ENCODE measurements at regions not wholly inside any gene's neighbourhood (a gene's known extent, or its start where the extent isn't known, plus 50 kb on each side); places are given as distances from the start of the nearest gene placed in this dataset.

DNA sequence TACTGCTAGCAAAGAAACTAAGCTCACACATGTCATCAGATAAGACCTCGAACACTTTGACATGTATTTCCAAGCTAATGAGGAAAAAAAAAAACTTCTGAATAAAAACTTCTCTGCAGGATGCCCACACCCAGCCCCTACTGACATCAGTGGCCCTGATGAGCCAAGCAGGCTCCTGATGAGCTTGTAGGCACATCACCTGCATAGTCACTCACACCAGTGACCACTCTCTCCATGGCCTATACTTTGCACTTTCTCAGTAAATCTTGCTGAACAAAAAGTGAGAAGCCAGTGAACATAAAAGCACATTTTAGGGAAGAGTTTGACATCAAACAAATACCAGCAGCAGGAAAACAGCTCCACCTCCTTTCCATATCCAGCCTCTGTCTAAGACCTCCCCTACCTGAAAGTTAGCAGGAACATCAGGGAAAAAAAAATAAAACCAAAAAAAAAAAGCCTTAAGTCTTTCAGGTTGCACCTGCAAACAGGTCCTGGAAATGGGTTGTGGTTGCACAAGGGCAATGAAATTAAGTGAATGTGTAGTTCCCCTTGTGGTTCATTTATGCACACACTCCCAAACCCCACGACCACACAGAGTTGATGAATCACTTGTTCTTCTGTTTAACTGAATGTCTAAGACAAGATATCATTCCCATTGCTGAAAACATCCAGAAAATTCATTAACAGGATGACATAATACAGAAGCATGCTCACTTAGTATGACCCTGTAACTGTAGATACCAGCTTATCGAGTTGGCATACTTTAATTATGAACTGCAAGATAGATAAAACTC lies 205.2 kb upstream of the PDE1C start:
- DNase-seq (ENCODE audit: insufficient read length, low spot score) (no peak), FAIRE-seq (no peak)

DNA sequence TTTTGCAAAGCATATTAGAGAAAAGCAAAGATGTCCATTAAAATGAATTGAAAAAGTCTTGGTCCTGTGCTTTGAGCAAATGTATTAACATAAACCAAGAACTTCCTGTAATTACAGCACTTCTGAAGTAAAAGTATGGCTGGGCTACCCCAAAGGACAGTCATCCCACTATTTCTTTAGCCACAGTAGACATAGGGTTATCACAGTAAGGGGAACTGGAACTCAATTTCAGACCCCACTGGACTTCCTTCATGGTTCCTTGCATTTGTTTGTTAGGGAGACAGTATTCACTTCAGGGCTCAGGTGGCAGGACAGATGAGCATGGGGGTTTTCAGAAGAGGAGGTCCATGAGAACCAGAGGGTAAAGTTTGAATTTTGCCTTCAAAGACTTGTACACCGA lies 203.1 kb upstream of the PDE1C start:
- no peak for FAIRE-seq

DNA sequence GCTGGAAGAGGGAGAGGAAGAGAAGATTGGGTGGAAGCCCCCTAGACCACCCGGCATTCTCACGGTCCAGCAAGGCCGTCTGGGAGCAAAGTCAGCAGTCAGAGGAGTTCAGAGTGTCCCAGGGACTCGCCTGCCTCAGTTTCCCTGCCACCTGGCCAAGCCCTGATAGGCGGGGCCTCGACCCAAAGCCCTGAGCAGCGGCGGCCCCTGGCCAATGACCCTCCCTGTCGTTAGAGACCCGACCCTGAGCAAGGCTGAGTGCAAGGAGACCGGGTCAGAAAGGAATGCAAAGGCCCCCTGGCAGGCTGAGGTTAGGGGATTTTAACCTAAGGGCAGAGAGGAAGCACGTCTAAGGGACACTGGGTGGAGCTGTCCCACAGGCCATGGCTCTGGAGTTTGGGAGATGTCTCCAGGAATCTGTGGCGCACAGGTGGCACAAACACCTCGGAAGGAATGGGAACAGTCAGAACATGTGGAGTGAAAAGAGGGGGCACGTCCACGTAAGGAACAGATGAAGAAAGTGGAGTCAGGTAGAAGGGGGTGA lies 196.8 kb upstream of the PDE1C start:
- no peak for DNase-seq (ENCODE audit: insufficient read length, low spot score)
- FAIRE-seq, result no peak

More for the DNA sequence above, 203.1 kb upstream of the PDE1C start:
- DNase-seq (ENCODE audit: insufficient read length, low spot score), result no peak

DNA sequence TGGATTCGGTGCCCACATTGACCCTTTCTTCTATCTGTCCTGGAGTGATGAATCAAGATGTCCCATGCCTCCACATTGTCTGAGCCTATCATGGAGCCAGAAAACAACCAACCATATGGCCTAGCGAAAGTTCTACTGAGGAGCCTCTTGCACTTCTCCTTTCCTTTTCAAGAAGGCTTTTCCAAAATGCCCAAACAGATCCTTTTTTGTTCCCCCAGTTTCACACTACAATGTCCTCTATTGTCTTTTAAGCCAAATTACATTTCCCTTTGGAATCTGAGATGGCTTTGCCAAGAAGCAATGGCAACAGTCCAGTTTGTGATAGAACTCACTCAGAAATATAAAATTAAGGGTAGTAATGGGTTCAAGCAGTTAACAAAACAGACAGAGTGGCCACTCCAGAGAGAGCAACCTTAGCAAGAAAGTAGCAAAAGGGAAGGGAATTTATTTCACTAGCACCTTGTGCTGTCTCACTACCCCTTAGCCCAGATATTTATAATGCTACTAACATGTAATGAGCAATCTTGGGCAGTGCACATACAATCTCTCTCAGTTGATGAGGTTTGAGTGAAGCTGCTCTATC lies 194.6 kb upstream of the PDE1C start:
- DNase-seq (ENCODE audit: insufficient read length, low spot score), result no peak

DNA sequence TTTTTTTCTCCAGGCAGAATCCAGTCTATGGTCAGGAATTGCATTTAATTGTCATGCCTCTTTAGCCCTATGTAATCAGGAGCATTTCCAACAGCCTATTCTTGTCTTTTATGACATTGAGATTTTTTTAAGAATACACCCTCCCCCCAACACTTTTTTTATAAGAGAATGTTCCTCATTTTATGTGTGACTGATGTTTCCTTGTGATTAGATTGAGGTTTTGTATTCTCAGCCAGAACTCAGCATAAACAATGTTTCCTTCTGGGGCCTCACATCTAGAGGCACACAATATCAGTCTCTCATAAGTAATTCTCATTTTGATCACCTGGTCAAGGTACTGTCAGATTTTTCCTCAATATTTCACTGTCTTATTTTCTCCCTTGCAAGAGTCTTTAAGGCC lies 193.4 kb upstream of the PDE1C start:
- DNase-seq (ENCODE audit: insufficient read length, low spot score), result no peak
- no peak for FAIRE-seq

More for the DNA sequence above, 194.6 kb upstream of the PDE1C start:
- no peak for FAIRE-seq

DNA sequence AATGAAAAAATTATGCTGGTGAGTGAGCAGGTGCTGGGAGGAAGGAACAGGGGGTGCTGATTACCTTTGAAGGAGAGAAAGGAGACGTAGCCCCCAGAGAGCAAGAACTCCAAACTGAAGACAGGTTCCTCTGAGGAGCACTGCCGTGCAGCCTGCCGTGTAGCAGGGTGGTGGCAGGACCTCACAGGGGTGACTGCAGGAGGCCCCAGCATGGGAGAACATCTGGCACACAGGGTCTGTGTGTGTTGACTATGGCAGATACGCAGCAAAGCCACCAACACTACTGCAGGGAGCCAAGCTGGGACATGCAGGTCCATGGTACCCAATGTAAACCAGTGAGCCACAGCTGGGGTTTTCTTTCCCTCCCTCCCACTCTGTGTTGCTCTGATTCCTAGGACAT lies 192.1 kb upstream of the PDE1C start:
- DNase-seq (ENCODE audit: insufficient read length, low spot score) (no peak), FAIRE-seq (no peak)

DNA sequence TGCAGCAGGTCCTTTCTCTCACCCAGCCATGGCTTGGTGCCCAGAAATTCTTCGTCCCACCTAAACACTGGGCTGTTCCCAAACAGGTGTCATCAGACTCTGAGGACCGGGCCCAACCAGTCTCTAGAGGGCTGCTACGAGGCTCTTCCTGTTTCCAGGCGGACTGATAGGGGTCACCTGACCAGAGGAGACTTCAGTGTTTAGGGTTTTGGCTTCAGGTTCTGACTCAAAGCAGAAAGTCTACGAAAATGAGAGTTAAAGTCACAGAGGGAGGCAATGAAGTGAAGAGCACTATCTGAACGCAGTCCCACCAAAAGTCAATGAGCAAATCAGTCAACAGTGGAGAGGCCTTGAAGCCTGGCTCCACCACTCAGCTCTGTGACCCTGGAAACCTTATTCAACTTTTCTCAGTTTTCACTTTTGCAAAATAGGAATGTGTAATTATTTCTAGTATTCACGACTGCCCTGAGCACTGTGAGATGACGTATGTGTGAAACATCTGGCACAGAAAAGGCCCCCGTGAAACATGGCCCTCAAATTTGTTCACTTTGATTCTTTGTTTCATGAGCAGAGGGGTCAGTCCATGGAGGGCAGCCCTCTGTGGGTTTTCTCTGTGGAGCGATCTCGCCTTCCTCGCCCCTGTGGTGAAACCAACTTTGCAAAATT lies 189.9 kb upstream of the PDE1C start:
- FAIRE-seq (no peak), DNase-seq (ENCODE audit: insufficient read length, low spot score) (no peak)

DNA sequence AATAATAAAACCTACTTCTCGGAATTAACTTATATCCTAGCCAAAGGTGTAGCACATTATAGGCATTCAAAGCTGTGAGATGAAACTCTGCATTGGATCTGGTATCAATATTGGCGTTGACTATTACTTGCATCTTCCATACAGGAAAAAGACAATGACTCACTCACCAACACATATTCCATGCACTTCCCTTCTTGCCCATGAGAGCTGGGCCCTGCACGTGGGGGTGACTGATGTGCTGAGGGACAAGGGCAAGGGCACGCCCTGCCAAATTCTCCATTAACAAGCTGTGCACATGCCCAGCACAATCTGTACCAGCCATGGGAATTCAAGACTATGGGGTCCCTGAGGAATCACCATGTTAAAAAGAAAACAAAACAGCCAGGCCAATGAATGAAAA lies 188.1 kb upstream of the PDE1C start:
- DNase-seq (ENCODE audit: insufficient read length, low spot score) (no peak), FAIRE-seq (no peak)

DNA sequence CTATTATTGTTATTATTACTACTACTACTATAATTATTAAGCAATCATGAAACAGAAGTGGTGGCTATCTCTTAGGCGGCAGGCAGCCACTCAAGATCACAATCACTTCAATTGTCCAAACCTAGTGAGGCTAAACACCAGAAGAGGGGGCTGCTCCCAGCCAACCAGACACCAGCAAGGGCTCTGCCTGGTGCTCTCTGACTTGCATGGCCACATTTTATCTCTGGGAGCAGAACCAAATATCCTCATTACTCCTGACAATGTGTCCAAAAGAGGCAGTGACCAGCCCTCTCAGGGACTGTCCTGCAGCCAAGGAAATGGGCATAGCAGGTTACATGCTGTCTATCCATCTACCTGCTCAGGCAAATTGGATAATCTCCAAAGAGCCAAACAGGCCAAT lies 187.4 kb upstream of the PDE1C start:
- no peak for DNase-seq (ENCODE audit: insufficient read length, low spot score)
- no peak for FAIRE-seq

DNA sequence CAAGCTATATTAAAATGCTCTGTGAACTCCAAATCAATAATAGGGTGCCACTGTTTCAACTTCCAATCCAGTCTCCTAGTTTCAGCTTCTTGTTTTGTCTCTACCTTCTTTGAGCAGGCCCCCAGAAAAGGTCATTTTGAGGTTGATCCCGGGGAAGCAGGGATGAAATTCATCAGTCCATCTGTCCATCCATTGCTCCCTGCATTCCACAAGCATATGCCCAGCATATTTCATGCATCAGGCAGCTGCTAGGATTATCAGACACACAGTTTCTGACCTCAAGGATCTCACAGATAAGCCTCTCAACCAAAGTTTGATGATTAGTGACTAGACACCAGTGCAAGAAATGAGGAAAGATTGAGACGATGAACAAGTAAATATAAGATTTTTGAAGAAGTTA lies 186.6 kb upstream of the PDE1C start:
- FAIRE-seq (no peak), DNase-seq (ENCODE audit: insufficient read length, low spot score) (no peak)

DNA sequence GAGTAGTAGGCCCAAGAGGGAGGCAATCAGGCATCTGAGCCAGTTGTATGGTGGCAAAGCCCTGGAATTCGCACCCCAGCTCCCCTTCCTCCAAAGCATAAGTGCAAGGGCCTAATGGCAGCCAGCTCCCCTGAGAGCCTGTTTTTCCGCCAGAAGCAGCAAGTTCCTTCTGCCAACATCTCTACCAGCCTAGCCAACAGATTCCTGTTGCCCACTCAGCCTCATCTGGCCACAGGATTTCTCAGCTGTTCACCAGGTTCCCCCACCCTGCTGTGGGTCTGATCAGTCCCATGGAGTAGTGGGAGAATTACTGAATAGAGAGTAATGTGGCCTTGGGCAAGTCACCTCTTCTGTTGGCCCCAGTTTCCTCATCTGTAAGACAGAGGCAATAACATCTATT lies 186.2 kb upstream of the PDE1C start:
- no peak for FAIRE-seq
- no peak for DNase-seq (ENCODE audit: insufficient read length, low spot score)

DNA sequence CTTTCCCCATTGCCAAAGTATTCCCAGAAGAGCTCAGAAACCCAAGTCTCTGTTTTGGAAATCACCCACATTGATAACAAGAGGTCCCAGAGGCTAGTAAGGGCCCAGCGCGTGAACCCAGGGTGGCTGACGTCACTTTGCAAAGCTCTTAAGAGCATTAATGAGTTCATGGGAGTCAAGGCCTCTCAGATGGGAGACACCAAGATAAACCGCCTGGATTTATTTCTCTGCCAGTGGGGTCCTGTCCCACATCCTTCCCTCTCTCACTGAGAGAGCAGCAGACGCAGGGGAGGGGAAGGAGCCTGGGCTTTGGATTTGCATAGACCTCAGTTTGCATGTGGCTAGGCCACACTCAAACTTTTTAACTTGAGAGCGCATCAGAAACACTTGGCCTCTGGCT lies 184.8 kb upstream of the PDE1C start:
- DNase-seq (ENCODE audit: insufficient read length, low spot score), result no peak
- no peak for FAIRE-seq

DNA sequence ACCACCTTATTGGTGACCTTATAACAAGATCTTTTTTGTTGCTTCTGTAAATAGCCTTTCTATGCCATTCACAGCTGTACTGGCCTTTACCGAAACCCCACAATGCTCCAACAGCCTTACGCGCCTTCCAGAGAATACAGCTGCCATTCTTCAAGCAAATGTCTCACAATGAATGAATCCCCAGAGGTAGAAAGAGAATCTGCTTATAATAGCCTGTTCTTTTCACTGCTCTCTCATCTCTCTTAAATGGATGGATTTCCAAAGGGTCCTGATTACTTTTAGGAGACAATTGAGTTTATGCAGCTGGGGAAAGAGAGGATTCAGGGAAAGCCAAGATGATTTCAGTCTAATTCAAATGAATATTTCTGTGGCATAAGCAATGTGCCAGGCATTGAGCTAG lies 183.1 kb upstream of the PDE1C start:
- DNase-seq (ENCODE audit: insufficient read length, low spot score), result no peak
- FAIRE-seq, result no peak

DNA sequence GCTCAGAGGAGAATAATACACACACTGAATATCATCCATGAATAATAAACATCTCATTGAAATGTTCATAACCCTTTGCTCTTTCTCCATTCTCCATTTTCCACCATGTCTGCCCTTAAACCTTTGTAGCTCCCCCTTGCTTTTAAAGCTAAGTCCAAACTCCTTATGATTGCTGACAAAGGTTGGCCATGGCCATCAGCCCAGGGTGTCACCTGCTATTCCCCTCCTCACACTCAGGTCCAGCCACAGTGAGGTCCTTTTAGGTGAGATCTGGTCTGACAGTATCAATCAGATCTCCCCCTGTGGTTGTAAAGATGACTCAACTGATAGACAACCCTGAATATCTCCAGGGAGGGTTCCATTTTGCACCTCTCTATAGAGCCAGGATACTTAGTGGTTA lies 181.5 kb upstream of the PDE1C start:
- no peak for DNase-seq (ENCODE audit: insufficient read length, low spot score)
- no peak for FAIRE-seq

DNA sequence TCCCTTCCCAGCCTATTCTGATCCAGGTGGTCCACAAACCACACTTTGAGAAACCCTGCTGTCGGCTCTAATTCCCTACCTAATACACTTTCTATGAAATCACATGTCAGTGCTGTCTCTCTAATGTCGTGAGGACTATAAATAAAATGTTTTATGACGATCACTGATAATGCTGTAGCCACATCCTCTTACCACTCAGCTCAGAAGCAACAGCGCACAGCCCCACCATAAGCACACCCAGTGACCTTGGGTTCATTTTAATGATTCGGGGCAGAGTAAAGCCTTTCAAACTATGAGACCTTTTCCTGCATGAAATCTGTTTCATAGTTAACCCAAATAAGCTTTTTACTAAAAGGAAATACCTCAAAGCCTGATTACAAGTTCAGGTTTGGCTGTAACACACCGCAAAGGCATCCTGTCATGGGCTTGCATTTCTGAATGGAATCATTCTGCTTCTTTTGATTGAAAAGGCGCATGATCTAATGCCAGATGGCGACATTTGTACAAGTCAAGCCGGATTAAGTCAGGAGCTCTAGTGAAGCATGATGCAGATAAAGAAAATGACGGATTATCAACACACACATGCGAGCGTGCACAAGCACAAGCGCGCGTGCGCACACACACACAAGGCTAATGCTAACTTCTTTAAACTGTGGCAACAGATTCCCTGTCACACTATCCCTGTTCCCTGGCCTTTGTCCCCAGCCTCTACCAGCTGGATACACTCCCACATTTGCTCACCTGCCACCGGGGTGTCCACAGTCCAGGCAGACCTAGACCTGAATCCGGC lies 180.5 kb upstream of the PDE1C start:
- DNase-seq (ENCODE audit: insufficient read length, low spot score) (no peak), FAIRE-seq (no peak)

DNA sequence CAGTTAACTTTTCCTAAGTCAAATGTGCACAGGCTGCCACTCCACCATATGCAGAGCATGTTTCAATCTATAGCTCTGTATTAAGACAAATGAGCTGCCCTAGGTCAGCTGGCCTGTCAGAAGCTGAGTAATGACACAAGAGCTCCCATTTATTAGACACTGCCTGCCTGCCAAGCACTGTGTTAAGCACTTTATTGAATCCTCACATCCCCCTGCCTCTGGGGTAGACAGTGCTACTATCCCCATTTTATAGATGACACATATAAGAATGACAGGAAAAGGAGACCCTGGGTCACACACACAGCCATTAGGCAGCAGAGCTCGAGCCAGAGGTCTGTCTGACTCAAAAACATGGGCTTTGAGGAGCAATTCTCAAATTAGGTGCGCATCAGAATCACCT lies 179.8 kb upstream of the PDE1C start:
- no peak for FAIRE-seq
- DNase-seq (ENCODE audit: insufficient read length, low spot score), result no peak

DNA sequence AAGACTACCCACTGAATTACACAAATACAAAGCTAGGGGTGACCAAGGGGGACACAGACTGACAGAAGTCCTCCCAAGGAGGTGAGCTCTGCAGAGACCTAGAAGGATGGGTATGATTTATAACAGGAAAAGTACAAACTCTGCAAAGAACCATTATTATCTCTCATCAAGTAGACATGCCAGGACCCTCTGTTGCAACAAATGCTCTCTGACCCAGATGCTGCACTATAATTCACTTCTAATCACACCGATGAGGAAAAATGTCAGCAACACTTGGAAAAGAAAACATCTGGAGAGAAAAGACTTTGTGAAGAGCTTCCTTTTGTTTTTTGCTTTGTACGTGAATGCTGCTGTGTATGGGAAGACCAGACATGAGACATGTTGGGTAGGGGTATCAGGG lies 178.3 kb upstream of the PDE1C start:
- DNase-seq (ENCODE audit: insufficient read length, low spot score), result no peak
- no peak for FAIRE-seq

DNA sequence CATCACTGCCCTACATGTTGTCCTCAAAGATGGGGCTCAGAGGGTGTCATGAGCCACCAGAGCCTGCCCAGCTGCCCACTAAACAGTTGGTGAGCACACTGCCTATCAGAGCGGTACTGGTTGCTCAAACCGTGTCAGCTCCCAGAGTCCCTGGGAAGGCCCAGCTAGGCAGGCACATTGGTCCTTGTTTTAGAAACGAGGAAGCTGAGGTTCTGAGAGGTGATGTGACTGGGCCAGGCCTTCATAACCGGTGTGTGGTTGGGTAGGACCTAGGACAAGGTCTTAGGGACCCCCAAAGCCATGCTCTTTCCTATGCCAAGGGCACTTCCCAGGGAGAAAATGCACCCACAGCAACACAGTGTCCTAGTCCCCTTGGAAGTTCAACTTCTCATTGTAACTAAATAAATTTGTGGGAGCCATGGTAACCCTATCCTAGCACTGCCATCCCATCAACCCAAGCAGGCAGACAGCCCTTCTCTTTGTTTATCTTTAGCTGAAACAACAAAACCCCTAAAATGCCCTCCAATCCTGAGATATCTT lies 174.7 kb upstream of the PDE1C start:
- DNase-seq (ENCODE audit: insufficient read length, low spot score), result no peak
- no peak for FAIRE-seq

DNA sequence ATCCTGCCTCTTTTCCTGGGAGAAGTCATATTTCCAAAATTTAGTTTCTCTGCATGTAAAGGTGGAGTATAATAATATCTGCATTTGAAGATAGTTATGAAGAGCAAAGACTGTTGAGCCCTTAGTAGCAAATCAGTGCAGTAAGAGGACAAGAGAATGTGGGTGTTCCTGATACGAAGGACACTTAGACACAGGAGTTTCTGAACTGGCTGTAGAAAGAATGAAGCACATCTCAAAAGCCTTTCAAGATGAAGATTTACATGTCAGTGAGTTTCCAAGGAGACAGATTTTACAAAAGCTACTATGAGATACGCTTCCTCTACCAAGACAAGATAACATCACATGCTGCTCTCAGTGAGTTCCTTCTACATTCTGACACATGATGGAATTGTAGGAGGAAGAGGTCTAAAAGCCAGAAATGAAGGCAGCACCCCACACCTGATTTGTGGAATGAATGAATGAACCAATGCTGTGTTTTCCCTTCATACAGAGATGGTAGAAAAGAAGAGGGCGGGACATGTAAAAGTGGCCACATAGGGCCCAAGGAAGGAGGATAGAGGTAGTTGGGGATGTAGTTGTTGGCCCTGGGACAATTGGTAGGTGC lies 173.6 kb upstream of the PDE1C start:
- FAIRE-seq (no peak), DNase-seq (ENCODE audit: insufficient read length, low spot score) (no peak)

DNA sequence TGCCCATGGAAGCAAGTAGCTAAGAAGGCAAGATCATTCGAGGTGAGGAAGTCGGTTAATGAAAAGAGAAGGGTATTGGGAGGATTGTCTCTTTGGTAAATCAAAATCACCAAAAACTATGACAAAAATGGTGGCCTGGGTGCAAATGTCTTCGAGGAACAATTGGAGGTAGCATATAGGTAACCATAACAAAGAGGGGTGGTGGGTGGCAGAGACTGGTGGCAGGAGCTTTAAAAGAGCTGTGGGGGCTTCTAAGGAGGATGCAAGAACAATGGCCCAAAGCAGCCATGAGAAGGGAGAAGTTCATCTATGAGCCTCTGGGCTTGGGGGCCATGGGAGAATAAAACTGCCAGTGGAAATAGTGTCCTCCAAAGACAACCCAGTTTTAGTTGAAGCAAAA lies 172.2 kb upstream of the PDE1C start:
- no peak for DNase-seq (ENCODE audit: insufficient read length, low spot score)
- FAIRE-seq, result no peak
